Keratinocyte (primary cell): ENCODE measurements at regions not wholly inside any gene's neighbourhood (a gene's known extent, or its start where the extent isn't known, plus 50 kb on each side); places are given as distances from the start of the nearest gene placed in this dataset.

Experiments used
- DNase-seq: peaks from one replicate; pipeline ENCODE4 v3.0.0-alpha.2; 2011; ENCODE audit warnings: low read depth, missing footprints, low spot score
- FAIRE-seq: peaks from 2 replicates; lab custom pipeline; 2011; peaks lifted over from hg19 to GRCh38; lab: Jason Lieb, UNC
- H2AFZ ChIP-seq: 2 replicates; pipeline ENCODE4 v1.6.0; 2012; ENCODE audit warnings: low read length, control low read depth, inconsistent platforms; ENCODE audit not compliant: control insufficient read depth
- H3K27ac ChIP-seq: 2 replicates; pipeline ENCODE4 v1.5.1; 2011; ENCODE audit warnings: low read length; ENCODE audit not compliant: control insufficient read depth, insufficient read depth
- H3K27me3 ChIP-seq: 3 replicates; pipeline ENCODE4 v1.6.0; 2011; ENCODE audit warnings: low read length; ENCODE audit not compliant: control insufficient read depth, insufficient read depth; ENCODE audit errors: extremely low read depth
- H3K36me3 ChIP-seq, 2 experiments: 2 replicates in 1 of 2; 3 replicates in 1 of 2; pipeline ENCODE4 v1.5.1; 2011; ENCODE audit warnings: low read length in 2 of 2, mild to moderate bottlenecking in 1 of 2; ENCODE audit not compliant: control insufficient read depth in 2 of 2, insufficient read depth in 2 of 2; ENCODE audit errors: extremely low read depth in 1 of 2
- H3K4me1 ChIP-seq: 3 replicates; pipeline ENCODE4 v1.5.1; 2011; ENCODE audit warnings: low read length; ENCODE audit not compliant: control insufficient read depth, insufficient read depth; ENCODE audit errors: extremely low read depth
- H3K4me2 ChIP-seq: 3 replicates; pipeline ENCODE4 v1.6.0; 2011; ENCODE audit warnings: low read depth, low read length; ENCODE audit not compliant: control insufficient read depth, insufficient read depth; ENCODE audit errors: extremely low read depth
- H3K4me3 ChIP-seq, 3 experiments: fragments of 200-600 bp in 1 of 3; sonication (generic) in 1 of 3; 2 replicates in 2 of 3; 3 replicates in 1 of 3; pipeline ENCODE4 v1.5.1; 2011 to 2016; ENCODE audit warnings: low read length in 3 of 3, mild to moderate bottlenecking in 3 of 3, control low read depth in 2 of 3, inconsistent platforms in 1 of 3, low read depth in 1 of 3, mixed read lengths in 1 of 3, mixed run types in 1 of 3, moderate library complexity in 1 of 3; ENCODE audit not compliant: control insufficient read depth in 2 of 3, insufficient read depth in 2 of 3; ENCODE audit errors: extremely low read depth in 1 of 3
- H3K79me2 ChIP-seq: 2 replicates; pipeline ENCODE4 v1.6.0; 2012; ENCODE audit warnings: low read length; ENCODE audit not compliant: control insufficient read depth, insufficient read depth
- H3K9ac ChIP-seq: 3 replicates; pipeline ENCODE4 v1.6.0; 2011; ENCODE audit warnings: low read length; ENCODE audit not compliant: control insufficient read depth, insufficient read depth; ENCODE audit errors: extremely low read depth
- H3K9me1 ChIP-seq: 3 replicates; pipeline ENCODE4 v1.6.0; 2011; ENCODE audit warnings: low read length; ENCODE audit not compliant: control insufficient read depth, insufficient read depth; ENCODE audit errors: extremely low read depth
- H3K9me3 ChIP-seq: 2 replicates; pipeline ENCODE4 v1.5.1; 2012; ENCODE audit warnings: low read depth, low read length; ENCODE audit not compliant: control insufficient read depth
- H4K20me1 ChIP-seq: 3 replicates; pipeline ENCODE4 v1.6.0; 2011; ENCODE audit warnings: low read length; ENCODE audit not compliant: control insufficient read depth, insufficient read depth; ENCODE audit errors: extremely low read depth
- CTCF ChIP-seq, 3 experiments: IDR thresholded peaks in 1 of 3; conservative IDR thresholded peaks in 1 of 3; optimal IDR thresholded peaks in 1 of 3; 2 replicates in 2 of 3; 3 replicates in 1 of 3; pipeline versions ENCODE3 to v1.5.1; 2011; ENCODE audit warnings: low read length in 3 of 3, mild to moderate bottlenecking in 3 of 3, moderate library complexity in 2 of 3, control low read depth in 1 of 3, inconsistent platforms in 1 of 3; ENCODE audit not compliant: insufficient read depth in 2 of 3; ENCODE audit errors: extremely low read depth in 1 of 3
- EZH2 ChIP-seq: IDR thresholded peaks from one replicate; pipeline ENCODE4 v1.6.1; 2012; ENCODE audit warnings: inconsistent platforms, mild to moderate bottlenecking, low read length, moderate library complexity
- dilution Hi-C: fragments of 300-500 bp; cut with MboI; formaldehyde crosslinking; loops from one replicate; pipeline ENCODE4 v1.7.0; 2020; ENCODE audit warnings: low sequenced_read_pairs; ENCODE audit not compliant: extremely low pct_ligation_motif_present

GRCh38 chr1:224565611-224566406, 50.3 kb upstream of the CNIH3 start:
- dilution Hi-C loops = no loop called here
- Histone ChIP-seq H3K9me3 (peaks cover 4% of the 10 kb centered on the region), H3K4me3 (no peak overlapping the region), H3K9ac (no peak overlapping the region), H3K4me1 (peaks cover 27% of the 10 kb centered on the region), H4K20me1 (no peaks in the 10 kb centered on the region), H3K27ac (peak overlapping the region; percentile 60), H3K27me3 (no peaks in the 10 kb centered on the region), H3K4me2 (peak overlapping the region; percentile 50), H3K9me1 (no peaks in the 10 kb centered on the region), H2AFZ (peak overlapping the region; percentile 0), H3K79me2 (no peaks in the 10 kb centered on the region), H3K36me3 (no peaks in the 10 kb centered on the region)
- DNase-seq (no peak), FAIRE-seq (no peak)
- TF ChIP-seq EZH2 = no peak
- TF ChIP-seq CTCF (optimal IDR thresholded peaks at IDR 0.05 in 1 of 3, IDR thresholded peaks at IDR 0.05 in 1 of 3, conservative IDR thresholded peaks at IDR 0.05 in 1 of 3; ENCODE audit: extremely low read depth in 1 of 3, insufficient read depth in 2 of 3, low read length in 3 of 3) = no peak
